Uterus (tissue), 3 donors: ENCODE measurements at regions not wholly inside any gene's neighbourhood (a gene's known extent, or its start where the extent isn't known, plus 50 kb on each side); places are given as distances from the start of the nearest gene placed in this dataset.

Source experiments
- DNase-seq, 2 donors: peaks; one replicate each; pipeline ENCODE4 v3.0.0-alpha.2; 2019 to 2020
- H3K27ac ChIP-seq, 2 donors: fragments of 200-600 bp; sonication (generic); 1 replicate in 1 of 2; 2 replicates in 1 of 2; pipeline ENCODE4 v1.5.1; 2016 to 2018
- H3K27me3 ChIP-seq, 2 donors: fragments of 200-600 bp; sonication (generic); one replicate each; pipeline ENCODE4 v1.5.1; 2018 to 2019; ENCODE audit warnings: control low read depth in 1 of 2
- H3K36me3 ChIP-seq, 2 donors: fragments of 200-600 bp; sonication (generic); one replicate each; pipeline ENCODE4 v1.5.1; 2019; ENCODE audit warnings: control low read depth in 1 of 2
- H3K4me1 ChIP-seq, 2 donors: fragments of 200-600 bp; sonication (generic); one replicate each; pipeline ENCODE4 v1.5.1; 2018 to 2019; ENCODE audit warnings: control low read depth in 1 of 2
- H3K4me3 ChIP-seq, 2 donors: fragments of 200-600 bp; sonication (generic); 1 replicate in 1 of 2; 2 replicates in 1 of 2; pipeline ENCODE4 v1.5.1; 2018 to 2019; ENCODE audit warnings: mild to moderate bottlenecking in 1 of 2
- H3K9me3 ChIP-seq, 2 donors: fragments of 200-600 bp; sonication (generic); one replicate each; pipeline ENCODE4 v1.5.1; 2019; ENCODE audit warnings: control low read depth in 1 of 2
- CTCF ChIP-seq, 4 experiments: fragments of 200-600 bp in 2 of 4; fragments of 450-650 bp in 2 of 4; sonication (generic) in 2 of 4; IDR thresholded peaks; one replicate each; pipeline ENCODE4 v1.5.1; 2016 to 2019; ENCODE audit warnings: antibody characterized with exemption in 4 of 4, mild to moderate bottlenecking in 2 of 4, moderate library complexity in 1 of 4
- POLR2A ChIP-seq, 2 donors: fragments of 450-650 bp; IDR thresholded peaks; one replicate each; pipeline ENCODE4 v1.6.1; 2016; ENCODE audit warnings: antibody characterized with exemption in 2 of 2, mild to moderate bottlenecking in 1 of 2, moderate library complexity in 1 of 2
- intact Hi-C: fragments of 100-400 bp; cut with DNase I; formaldehyde crosslinking; loops from one replicate; pipeline ENCODE4 v1.15.1; 2023; ENCODE audit warnings: low total_unique reads
- donor health status: DM: yes; HTN: yes; CAD: no.

- no peak for DNase-seq
- Histone ChIP-seq H3K4me3 (no peak overlapping the region), H3K9me3 (no peaks in the 10 kb centered on the region), H3K27me3 (no peaks in the 10 kb centered on the region), H3K36me3 (no peaks in the 10 kb centered on the region), H3K27ac (no peak overlapping the region), H3K4me1 (no peaks in the 10 kb centered on the region)
- intact Hi-C loops = no loop called here
- no peak for TF ChIP-seq CTCF (IDR thresholded peaks at IDR 0.05)
- TF ChIP-seq POLR2A (IDR thresholded peaks at IDR 0.05) = no peak
These were observed 114.3 kb upstream of the LRFN2 start for GRCh38 chr6:40701352-40702007.

GRCh38 chr6:40700006-40700580 lies 112.9 kb upstream of the LRFN2 start:
- intact Hi-C loops = no loop called here
- Histone ChIP-seq H3K4me1 (no peaks in the 10 kb centered on the region), H3K36me3 (no peaks in the 10 kb centered on the region), H3K4me3 (no peak overlapping the region), H3K27me3 (no peaks in the 10 kb centered on the region), H3K9me3 (no peaks in the 10 kb centered on the region), H3K27ac (no peak overlapping the region)
- DNase-seq = no peak
- TF ChIP-seq POLR2A (IDR thresholded peaks at IDR 0.05) = no peak
- TF ChIP-seq CTCF (IDR thresholded peaks at IDR 0.05) = no peak

- intact Hi-C loops = no loop called here
- no peak for DNase-seq
- TF ChIP-seq CTCF (IDR thresholded peaks at IDR 0.05) (no peak), POLR2A (IDR thresholded peaks at IDR 0.05) (no peak)
- H3K36me3 ChIP-seq = no peaks in the 10 kb centered on the region
- no peaks in the 10 kb centered on the region for H3K4me1 ChIP-seq
- no peaks in the 10 kb centered on the region for H3K9me3 ChIP-seq
- H3K27ac ChIP-seq = no peak overlapping the region
- no peak overlapping the region for H3K4me3 ChIP-seq
- H3K27me3 ChIP-seq = no peaks in the 10 kb centered on the region
These were observed 108.7 kb upstream of the LRFN2 start for GRCh38 chr6:40695750-40696415.

GRCh38 chr6:40695114-40695513 lies 108.0 kb upstream of the LRFN2 start:
- Histone ChIP-seq H3K4me1 (no peaks in the 10 kb centered on the region), H3K9me3 (no peaks in the 10 kb centered on the region), H3K27ac (no peak overlapping the region), H3K4me3 (no peak overlapping the region), H3K36me3 (no peaks in the 10 kb centered on the region), H3K27me3 (no peaks in the 10 kb centered on the region)
- DNase-seq = no peak
- intact Hi-C loops = no loop called here
- TF ChIP-seq POLR2A (IDR thresholded peaks at IDR 0.05) (no peak), CTCF (IDR thresholded peaks at IDR 0.05) (no peak)

- Histone ChIP-seq H3K27ac (no peak overlapping the region), H3K27me3 (no peaks in the 10 kb centered on the region), H3K9me3 (no peaks in the 10 kb centered on the region), H3K4me1 (no peaks in the 10 kb centered on the region), H3K36me3 (no peaks in the 10 kb centered on the region), H3K4me3 (no peak overlapping the region)
- TF ChIP-seq POLR2A (IDR thresholded peaks at IDR 0.05) (no peak), CTCF (IDR thresholded peaks at IDR 0.05) (no peak)
- no peak for DNase-seq
- intact Hi-C loops = no loop called here
These were observed 106.6 kb upstream of the LRFN2 start for GRCh38 chr6:40693768-40694167.
